ENCODE measurements at regions not wholly inside any gene's neighbourhood (a gene's known extent, or its start where the extent isn't known, plus 50 kb on each side); places are given as distances from the start of the nearest gene placed in this dataset.
"Not testable (repeated sequence)": the region's sequence is repeated elsewhere in the genome, so short reads cannot be mapped to it uniquely, and the experiment has no call there.

DNA sequence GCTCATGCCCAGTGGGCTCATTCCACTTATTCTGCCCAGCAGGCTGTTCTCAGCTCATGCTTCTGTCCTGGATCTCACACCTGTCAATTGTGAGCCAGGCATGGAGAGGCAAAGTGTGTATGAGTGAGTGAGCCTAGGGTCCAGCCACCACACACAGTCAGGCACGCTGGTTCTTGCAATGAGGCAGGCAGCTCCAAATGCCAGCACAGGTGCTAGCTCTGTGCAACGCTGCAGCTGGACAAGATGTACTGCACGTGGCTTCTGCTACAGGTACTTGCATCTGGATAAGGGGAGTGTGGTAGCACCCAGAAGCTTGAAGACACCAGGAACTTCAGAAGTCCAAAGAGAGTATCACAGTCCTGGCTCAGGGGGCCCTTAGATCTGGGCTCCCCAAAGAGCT is 1249.4 kb upstream of the IGFBP7 start:
- peak; percentile 60 for DNase-seq

- no peak for DNase-seq
Measured at GRCh38 chr4:58357947-58358346, 1247.8 kb upstream of the IGFBP7 start.

GRCh38 chr4:58325070-58325469 is 1214.9 kb upstream of the IGFBP7 start:
- DNase-seq, result no peak

DNA sequence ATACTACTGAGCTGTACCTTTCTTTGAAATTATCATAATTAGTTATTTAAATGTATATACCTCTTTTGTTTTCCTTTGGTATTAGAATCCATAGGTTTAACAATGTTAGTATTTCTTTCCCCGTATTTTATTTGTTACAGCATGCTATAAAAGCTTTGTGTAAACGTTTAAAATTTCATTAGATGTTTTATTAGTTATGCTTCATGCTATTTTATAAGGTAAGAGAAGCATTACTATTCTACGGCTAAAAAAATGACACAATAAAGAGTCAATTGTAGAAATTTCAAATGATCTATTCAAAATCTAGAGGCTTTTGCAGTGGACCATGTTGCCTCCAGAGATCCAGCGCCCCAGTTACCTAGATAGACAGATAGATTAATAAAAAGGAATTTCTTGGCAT is 1203.3 kb upstream of the IGFBP7 start:
- no peak for DNase-seq

DNA sequence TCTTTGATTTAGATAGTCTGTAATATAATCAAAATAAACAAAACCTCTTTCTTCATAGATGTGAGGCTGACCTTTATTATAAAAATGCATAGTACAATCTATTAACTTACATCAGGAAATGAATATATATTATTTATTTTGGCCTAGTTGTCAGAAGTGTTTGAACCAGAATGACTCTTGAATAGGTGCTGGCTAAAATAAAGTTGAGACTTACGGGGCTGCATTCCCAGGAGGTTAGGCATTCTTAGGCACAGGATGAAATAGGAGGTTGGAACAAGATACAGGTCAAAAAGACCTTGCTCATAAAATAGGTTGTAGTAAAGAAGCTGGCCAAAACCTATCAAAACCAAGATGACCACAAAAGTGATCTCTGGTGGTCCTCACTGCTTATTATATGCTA is 1193.3 kb upstream of the IGFBP7 start:
- DNase-seq, result no peak

DNA sequence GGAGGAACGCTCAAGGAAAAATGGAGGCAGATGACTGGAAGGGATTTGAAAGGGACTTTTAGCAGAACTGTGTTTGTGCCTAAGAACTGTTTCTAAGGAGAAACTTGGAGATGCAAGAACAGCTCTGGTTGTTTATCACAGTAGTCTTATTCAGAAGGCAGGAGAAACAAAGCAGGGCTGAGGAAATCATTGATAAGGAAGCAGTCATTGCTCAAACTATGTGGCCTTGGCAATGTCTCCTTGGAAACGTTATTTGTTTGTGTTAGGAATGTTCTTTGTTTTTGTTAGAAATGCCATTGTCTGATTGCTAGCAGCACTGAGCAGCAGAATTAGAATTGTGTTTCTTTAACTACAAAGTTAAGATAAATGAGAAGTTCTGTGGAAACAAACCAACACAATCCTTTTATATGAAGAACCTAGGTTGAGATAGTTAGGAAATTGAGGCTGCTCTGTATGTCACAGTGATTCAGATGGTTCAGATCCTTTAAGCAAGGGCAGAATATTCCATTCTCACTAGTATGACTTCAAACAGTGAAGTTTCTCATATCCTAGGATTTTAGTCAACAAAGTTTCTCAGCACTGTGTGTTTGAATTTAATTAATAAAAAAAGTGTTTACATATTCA is 1191.3 kb upstream of the IGFBP7 start:
- no peak for DNase-seq

DNA sequence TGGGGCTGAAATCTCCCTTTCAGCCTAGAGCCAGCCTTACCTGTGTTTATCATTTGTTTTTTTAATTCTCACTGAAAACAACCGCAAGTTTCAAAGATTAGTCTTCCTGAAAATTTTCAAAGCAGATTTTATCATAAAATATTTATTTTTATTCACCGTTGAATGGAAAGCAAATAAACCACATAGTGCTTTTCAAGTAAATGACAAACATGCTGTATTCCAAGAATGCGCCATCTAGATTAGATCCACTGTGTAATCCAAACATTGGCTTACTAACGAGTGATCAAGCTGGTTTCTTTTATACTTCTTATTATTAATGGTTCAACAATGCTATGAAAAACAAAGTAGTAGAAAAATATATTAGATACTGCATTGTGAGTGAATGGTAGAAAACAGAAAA is 1176.2 kb upstream of the IGFBP7 start:
- DNase-seq, result no peak

DNA sequence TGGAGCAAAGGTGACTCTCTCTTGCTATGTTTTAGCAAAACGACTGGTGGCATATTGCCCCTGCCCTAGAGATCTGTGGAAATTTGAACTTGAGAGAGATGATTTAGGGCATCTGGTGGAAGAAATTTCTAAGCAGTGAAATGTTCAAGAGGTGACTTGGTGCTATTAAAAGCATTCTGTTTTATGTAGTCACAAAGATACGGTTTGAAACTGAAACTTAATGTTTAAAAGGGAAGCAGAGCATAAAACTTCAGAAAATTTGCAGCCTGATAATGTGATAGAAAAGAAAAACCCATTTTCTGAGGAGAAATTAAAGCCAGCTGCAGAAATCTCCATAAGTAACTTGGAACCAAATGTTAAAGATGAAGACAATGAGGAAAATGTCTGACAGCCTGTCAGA is 1170.7 kb upstream of the IGFBP7 start:
- DNase-seq, result not testable (repeated sequence)

- DNase-seq, result no peak
Measured at GRCh38 chr4:58275856-58276255, 1165.7 kb upstream of the IGFBP7 start.

DNA sequence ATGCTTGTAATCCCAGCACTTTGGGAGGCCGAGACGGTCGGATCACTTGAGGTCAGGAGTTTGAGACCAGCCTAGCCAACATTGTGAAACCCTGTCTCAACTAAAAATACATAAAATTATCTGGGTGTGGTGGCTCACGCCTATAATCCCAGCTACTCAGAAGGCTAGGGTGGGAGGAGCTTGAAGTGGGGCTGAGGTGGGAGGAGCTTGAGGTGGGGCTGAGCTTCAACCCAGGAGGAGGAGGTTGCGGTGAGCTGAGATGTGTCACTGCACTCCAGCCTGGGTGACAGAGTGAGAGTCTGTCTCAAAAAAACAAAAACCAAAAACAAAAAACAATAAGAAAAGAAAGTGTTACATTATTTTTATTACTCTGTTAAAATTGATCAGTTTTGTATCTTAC is 1164.4 kb upstream of the IGFBP7 start:
- DNase-seq, result no peak

- no peak for DNase-seq
Measured at GRCh38 chr4:58272311-58272710, 1162.1 kb upstream of the IGFBP7 start.

- no peak for DNase-seq
Measured at GRCh38 chr4:58265734-58266133, 1155.5 kb upstream of the IGFBP7 start.

- no peak for DNase-seq
Measured at GRCh38 chr4:58261526-58261925, 1151.3 kb upstream of the IGFBP7 start.

DNA sequence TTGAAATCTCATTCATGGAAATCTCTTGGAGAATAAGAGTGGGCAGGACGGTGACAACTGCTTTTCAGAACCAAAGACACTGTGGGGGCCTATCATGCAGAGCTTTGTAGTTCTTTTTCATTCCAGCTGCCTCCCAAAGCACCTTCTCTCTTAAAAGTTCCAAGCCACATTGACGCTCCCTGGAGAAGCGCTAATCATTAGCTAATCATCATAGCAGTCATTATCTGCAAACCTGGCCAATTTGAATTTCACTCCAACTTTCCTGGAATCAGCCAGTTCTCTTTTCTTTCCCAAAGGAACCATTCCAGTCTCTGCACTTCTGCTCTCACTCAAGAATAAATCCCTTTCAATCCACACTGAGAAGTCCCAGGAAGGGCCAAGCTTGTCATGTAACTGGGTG is 1144.1 kb upstream of the IGFBP7 start:
- no peak for DNase-seq

DNA sequence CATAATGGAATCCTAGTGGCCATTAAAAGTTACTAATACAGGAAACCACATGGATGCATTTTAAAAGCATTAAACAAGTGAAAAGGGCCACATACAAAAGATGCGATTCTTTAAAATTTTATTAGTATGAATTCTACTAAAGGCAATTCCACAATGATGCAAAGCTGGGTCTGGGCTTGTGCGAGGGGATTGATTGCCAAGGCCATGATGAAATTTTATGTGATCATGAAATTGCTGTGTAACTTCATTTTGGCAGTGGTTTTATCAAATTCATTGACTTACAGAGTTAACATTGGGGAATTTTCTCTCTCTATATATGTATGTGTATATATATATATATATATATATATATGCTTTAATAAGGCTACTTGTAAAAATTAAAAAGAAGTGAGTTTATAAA is 1142.5 kb upstream of the IGFBP7 start:
- DNase-seq, result no peak

GRCh38 chr4:58247792-58248191 is 1137.6 kb upstream of the IGFBP7 start:
- no peak for DNase-seq

GRCh38 chr4:58225460-58225859 is 1115.3 kb upstream of the IGFBP7 start:
- no peak for DNase-seq

DNA sequence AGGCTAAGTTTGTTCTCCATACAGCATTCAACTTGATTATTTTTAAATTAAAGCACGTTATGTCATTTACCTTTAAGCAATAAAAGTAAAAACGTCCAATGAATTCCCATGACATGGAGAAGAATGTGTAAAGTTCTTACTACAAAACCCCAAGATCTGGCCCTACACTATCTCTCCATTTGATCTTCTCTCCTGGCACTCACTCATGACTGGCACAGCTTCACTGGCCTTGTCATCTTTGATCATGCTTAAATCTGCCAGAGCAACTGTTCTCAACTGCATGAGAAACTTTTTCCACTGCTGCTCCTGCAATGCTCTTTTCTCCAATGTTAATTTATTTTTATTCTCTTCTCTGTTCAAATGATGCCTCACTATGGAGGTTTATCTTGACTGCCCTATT is 1109.0 kb upstream of the IGFBP7 start:
- DNase-seq, result no peak

GRCh38 chr4:58216461-58216860 is 1106.3 kb upstream of the IGFBP7 start:
- no peak for DNase-seq

- DNase-seq, result no peak
Measured at GRCh38 chr4:58214376-58214775, 1104.2 kb upstream of the IGFBP7 start.

DNA sequence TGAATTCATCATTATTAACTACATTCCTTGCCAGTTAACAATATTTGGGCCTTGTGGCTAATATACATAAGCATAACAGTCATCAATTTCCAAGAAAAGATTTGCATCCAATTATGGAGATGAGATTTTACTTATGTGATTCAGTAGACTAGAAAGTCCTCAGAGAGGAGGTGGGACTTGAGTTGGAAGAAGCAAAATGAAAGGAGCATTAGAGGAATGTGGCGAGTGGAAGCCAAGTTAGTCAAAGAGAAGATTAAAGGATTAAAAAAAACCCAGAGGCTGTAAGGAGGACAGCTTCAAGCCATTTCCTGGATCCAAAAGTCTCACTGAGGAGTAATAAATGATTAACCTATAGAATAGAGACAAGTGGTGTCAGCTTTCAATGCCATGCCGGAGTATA is 1099.4 kb upstream of the IGFBP7 start:
- no peak for DNase-seq

DNA sequence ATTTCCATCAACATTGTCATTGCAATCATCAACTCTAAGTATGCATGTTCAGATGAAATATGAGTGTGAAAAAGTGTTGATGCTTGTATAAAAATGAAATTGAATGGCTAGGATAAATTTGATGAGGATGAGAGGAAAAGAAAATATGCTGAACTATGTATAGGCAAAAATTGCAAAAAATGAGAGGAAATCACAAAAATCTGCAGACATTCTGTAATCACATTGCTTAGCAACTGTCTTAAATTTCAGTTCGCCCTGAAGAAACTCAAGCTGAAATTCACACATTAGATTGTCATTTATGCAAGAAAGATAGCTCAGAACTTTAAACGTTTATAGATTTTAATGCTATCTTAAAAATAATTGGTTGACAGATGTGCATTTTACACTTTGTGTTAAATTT is 1098.8 kb upstream of the IGFBP7 start:
- DNase-seq, result no peak

DNA sequence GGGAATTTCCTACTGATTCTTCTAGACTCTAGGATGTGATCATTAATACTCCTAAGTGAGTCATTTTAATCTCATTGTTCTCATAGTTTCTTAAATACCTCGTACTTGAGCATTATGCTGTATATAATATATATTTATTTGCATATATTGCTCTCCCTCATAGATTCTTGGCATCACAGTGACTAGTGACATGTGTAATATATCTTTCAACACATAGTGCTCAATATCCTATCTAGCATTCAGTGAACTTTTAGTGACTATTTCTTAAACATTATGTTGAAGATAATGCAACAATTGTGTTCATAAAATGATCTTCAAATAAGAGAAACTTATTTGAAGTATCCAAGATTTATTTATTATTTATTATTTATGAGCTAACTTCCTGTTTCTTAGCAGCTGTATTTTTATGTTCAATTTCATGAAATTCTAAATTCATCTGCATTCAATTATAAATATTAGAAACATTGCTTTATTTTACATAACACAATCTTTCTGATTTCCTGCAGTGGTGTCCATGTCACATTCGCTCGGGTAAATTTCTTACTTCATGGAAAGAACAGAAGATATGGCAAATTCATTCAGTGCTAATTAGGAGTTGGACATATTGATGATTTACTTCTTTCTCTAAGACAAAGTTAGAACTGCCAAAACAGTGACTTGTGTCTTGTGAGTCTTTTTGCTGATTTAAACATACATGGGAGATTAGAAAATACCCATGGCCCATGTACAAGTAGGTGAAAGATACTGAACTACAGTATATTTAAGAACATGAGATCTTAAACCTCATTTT is 1095.5 kb upstream of the IGFBP7 start:
- no peak for DNase-seq

- DNase-seq, result no peak
Measured at GRCh38 chr4:58192217-58192616, 1082.0 kb upstream of the IGFBP7 start.

DNA sequence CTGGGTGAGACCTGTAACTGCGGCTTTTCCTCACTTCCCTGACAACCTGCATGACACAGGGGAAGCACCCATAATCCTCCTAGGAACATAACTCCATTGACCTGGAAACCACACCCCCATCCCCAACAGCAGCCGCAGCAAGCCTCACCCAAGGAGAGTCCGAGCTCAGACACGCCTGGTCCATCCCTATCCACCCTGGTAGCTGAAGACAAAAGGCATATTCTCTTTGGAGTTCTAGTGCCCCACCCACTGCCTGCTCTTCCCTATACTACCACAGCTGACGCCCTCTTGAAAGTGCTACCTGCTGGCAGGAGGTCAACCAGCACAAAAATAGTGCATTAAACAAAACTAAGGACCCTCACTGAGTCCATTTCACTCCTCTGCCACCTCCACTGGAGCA is 1080.9 kb upstream of the IGFBP7 start:
- DNase-seq, result no peak

Measured in activated effector memory CD4-positive, alpha-beta T cell treated with anti-CD3 and anti-CD28 coated beads, Interleukin-2, amount 50 U/mL, for 16 hours (primary cell).